Embryonic facial prominence (tissue), 1 donor: ENCODE measurements at regions not wholly inside any gene's neighbourhood (a gene's known extent, or its start where the extent isn't known, plus 50 kb on each side); places are given as distances from the start of the nearest gene placed in this dataset.

ENCODE experiments used
- DNase-seq: peaks from one replicate; pipeline ENCODE4 v3.0.0-alpha.2; 2016; ENCODE audit errors: extremely low spot score

DNA sequence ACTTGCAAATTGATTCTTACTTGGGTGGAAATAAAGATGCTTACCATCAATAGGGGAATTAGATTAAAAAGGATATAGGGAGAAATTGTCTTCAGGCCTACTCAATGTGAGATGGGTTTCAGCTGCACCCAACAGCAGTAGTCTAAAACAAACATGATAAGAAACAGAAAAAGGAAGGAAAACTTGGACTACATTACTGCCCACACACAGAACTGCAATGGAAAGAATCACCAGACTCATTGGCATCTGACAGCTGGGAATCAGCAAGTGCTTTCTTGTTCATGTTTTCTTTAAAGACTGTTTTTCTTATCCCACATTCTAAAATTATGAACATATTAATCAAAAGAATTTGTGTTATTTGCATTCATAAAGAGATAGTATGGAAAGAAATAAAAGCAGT, 144.2 kb downstream of the LRIG3 start:
- DNase-seq, result no peak

DNA sequence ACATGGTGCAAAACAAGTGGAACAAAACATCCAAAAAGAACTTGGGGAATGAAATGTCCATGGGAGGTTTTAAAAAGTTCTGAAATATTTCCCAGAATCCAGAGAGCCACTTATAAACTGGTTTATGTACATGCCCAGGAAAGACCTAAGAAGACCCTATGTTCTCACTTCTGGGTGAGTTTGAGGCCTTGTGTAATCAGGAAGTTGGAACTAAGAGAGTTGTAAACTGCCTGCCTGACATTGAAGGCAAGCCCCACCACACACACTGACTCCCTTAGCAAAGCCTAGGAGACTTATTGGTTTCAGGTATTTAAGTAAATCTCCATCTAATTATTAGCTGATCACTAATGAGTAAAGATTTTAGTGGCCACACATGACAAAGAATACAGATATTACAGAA, 142.5 kb downstream of the LRIG3 start:
- DNase-seq, result no peak

DNA sequence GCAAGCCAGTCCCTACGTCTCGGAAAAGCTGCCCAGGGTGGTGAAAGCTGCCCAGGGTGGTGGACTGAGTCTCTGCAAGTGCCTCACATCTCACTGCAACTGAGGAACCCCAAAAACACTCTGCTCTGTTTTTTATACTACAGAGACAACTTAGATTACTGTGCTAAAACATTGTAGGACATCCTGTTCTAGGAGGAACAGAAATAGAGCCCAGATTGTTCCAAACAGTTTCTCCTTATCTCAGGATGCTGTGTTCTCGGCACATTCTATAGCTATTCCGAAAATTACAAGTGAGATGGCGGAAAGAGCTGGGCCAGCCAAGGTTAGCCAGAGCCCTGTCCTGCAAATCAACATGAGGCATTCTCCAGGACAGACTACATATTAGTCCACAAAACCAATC, 138.7 kb downstream of the LRIG3 start:
- DNase-seq, result no peak

GRCh38 chr12:58787021-58787760, 133.1 kb downstream of the LRIG3 start:
- no peak for DNase-seq

DNA sequence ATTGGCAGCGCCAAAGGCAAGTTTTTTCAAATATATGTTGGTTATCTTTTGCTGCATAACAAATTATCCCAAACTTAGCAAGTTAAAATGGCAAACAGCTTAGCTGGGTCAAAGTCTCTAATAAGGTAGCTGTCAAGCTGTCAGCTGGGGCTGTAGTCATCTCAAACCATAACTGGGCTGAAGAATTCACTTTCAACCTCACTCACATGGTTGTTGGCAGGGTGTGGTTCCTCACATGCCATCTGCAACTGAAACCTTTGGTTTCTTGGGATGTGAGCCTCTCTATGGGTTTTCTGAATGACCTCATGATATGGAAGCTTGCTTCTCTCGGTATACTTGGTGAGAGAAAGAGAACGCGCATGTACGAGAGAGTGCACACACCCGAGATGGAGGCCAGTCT, 125.4 kb downstream of the LRIG3 start:
- DNase-seq, result no peak

DNA sequence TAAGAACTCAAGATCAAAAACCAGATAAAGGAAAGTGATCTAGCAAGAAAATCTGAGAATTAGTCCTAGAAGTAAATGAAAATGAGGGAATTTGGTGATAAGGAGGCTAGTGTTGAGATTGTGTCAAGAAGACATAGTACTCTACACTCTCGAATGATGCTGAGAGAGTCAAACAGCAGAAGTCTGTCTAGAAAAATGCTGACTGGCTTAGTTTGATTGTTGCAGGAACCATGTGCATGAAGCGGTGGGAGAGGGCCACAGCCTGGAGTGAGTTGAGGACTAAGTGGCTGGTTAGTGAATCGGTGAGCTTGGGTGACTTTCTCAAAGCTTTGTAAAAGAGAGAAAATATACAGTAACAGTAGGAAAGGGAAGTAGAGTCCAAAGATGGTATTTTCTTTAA, 124.5 kb downstream of the LRIG3 start:
- no peak for DNase-seq

DNA sequence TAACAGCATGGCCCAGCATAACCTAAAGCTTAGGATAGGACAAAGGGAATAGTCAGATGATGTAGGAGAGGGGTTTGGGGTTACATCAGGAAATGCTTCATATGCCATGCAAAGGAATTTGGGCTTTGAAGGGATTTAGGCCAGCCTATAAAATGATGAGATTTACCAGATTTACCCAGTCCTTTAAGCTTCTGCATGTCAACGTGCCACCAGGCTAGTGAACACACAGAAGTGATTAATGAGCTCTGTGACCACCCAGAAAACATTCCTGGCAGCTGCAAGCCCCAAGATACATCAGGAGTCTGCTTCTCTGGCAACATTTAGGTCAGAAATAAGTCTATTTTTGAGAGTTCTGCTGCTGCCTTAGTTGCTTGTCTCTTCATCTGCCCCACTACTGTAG, 118.3 kb downstream of the LRIG3 start:
- no peak for DNase-seq

GRCh38 chr12:58803908-58804307, 116.4 kb downstream of the LRIG3 start:
- DNase-seq, result no peak

GRCh38 chr12:58804749-58805148, 115.6 kb downstream of the LRIG3 start:
- no peak for DNase-seq

DNA sequence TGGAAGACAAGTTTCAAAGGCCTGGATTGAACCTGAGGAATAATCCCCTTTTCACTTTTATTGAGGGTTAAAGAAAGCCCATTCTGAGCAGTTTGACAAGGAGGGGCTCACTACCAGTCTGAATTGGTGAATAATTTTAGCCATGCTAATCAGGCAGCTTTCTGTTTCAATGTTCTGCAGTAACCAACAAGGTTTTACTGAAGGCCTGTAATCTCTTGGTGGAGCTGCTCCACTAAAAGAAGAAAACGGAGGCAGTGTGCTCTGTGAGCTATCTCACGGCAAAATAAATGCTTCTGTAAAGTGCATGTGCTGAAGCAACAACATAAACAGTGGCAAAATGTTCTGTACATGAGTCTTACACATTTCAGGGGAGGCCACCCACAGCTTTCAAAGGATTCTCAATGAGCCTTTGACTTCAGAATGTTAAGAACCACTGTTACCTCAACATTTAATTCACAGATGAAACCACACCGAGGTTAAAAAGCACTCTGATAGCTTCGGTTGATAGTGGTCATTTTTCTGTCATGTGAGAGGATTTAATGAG, 111.2 kb downstream of the LRIG3 start:
- DNase-seq, result no peak

DNA sequence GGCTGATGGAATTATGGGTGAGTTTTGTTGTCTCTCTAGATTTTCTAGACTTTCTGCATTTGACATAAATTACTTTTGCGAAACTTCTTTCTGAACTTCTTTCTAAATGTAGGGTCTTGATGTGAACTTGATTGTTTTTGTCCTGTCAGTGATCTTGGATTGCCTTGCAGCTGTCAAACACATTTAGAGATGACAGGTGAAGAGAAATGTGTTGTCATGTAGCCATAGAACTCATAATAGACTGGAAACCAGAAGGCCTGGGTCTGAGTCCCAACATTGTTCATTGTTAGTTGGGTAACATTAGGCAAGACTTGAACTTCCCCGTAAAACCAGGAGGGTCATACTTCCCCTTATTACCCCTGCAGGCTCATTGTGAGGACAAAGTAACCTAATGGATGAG, 109.0 kb downstream of the LRIG3 start:
- DNase-seq, result no peak

- DNase-seq, result no peak
These were observed 108.1 kb downstream of the LRIG3 start for GRCh38 chr12:58812214-58812613.

DNA sequence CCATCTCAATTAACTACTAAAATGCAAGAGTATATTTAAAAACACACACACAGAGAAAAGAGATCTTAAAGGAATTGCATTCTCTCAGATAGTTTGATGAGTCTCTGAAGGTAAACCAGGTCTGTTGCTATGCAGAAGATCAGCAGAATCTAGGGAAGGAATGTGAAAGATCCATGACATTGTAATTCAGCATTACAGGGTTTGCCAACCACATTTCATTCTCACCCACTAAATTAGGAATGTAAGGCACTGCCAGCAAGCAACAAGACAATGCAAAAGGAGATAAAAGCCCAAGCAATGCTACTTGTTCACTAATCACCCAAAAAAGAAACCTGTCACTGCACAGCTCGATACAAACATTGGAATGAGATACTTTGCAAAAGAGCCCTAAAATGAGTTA, 106.3 kb downstream of the LRIG3 start:
- no peak for DNase-seq

DNA sequence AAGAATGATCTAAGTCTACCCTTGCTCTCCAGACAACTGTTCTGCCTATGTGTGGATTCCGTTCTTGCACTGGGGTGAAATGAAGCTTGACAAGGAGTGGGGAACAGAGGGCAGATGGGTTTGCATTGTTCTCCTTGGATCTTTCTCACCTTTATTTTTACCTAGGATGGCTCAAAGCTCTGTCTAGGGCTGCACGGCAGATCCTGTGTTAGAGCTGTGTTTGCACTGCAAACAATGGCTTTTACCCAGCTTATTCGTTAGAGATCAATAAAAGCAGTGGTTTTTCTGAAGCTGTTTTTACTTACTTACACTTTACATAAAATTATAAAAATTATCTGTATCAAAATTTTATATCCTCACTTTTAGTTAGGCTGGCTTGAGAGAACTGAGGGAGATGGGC, 105.1 kb downstream of the LRIG3 start:
- no peak for DNase-seq

DNA sequence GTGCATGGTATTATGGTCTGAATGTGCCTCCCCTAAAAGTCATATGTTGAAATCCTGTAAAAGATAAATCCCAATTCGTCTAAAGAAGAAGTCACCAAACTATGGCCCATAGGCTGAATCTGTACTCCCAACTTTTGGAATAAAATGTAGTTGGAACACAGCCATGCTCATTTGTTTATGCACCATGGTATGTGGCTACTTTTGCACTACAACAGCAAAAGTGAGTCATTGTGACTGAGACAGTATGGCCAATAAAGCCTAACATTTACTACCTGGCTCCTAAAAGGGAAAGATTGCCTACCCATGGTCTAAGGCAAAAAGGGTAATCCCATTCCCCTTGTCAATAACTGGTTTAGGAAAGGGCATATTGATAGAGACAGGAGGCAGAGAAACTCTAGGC, 101.8 kb downstream of the LRIG3 start:
- no peak for DNase-seq

DNA sequence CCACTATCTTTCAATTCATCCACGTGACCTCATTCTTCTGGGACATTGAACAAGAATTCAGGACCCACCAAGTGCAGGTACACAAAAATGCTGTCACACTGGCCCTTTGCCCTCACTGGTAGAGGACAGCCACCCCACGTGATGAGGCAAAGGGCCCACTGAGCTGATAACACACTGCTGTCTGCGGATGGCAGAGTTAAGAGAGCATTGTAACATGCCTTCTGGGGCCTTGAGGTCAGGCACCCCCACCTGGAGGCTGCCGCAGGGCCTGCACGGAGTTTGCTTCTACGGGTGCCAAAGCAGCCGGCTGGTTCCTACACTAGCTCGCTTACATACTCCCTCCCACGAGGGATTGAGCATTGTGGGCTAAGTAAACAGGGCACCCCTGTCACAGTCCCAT, 101.0 kb downstream of the LRIG3 start:
- no peak for DNase-seq

- DNase-seq, result no peak
These were observed 100.3 kb downstream of the LRIG3 start for GRCh38 chr12:58819985-58820384.
